OCI-LY1 (cell line): ENCODE measurements at regions not wholly inside any gene's neighbourhood (a gene's known extent, or its start where the extent isn't known, plus 50 kb on each side); places are given as distances from the start of the nearest gene placed in this dataset.
"Not testable (repeated sequence)": the region's sequence is repeated elsewhere in the genome, so short reads cannot be mapped to it uniquely, and the experiment has no call there.

ENCODE experiments used
- H2AFZ ChIP-seq: fragments of 200-600 bp; sonication (generic), shearing (Covaris generic); 2 replicates; pipeline ENCODE4 v1.6.0; 2014; ENCODE audit warnings: antibody characterized with exemption, mild to moderate bottlenecking, low read length
- H3F3A ChIP-seq: fragments of 200-600 bp; sonication (generic), shearing (Covaris generic); 2 replicates; pipeline ENCODE4 v1.6.0; 2014; ENCODE audit warnings: mild to moderate bottlenecking, antibody characterized with exemption, low read length, moderate library complexity; ENCODE audit not compliant: insufficient read depth
- H3K27ac ChIP-seq: fragments of 200-600 bp; sonication (generic); 2 replicates; pipeline ENCODE4 v1.5.1; 2014; ENCODE audit warnings: low read length, mixed run types, mild to moderate bottlenecking, low read depth; ENCODE audit not compliant: poor library complexity, severe bottlenecking
- H3K27me3 ChIP-seq: fragments of 200-600 bp; sonication (generic); 2 replicates; pipeline ENCODE4 v1.6.0; 2014; ENCODE audit warnings: antibody characterized with exemption, mild to moderate bottlenecking, low read length, moderate library complexity; ENCODE audit not compliant: insufficient read depth
- H3K36me3 ChIP-seq: fragments of 200-600 bp; sonication (generic); 2 replicates; pipeline ENCODE4 v1.6.1; 2014; ENCODE audit warnings: mild to moderate bottlenecking, antibody characterized with exemption, low read length, moderate library complexity, mixed read lengths; ENCODE audit not compliant: insufficient read depth
- H3K4me1 ChIP-seq: fragments of 200-600 bp; sonication (generic); 2 replicates; pipeline ENCODE4 v1.5.1; 2014; ENCODE audit warnings: mild to moderate bottlenecking, low read length, moderate library complexity; ENCODE audit not compliant: insufficient read depth, severe bottlenecking
- H3K4me2 ChIP-seq: fragments of 200-600 bp; sonication (generic), shearing (Covaris generic); 2 replicates; pipeline ENCODE4 v1.6.1; 2014; ENCODE audit warnings: low read length
- H3K4me3 ChIP-seq: fragments of 200-600 bp; sonication (generic); 2 replicates; pipeline ENCODE4 v1.5.1; 2014; ENCODE audit warnings: low read length, low read depth, mild to moderate bottlenecking, mixed read lengths; ENCODE audit not compliant: poor library complexity, severe bottlenecking
- H3K79me2 ChIP-seq: fragments of 200-600 bp; shearing (Covaris generic); 2 replicates; pipeline ENCODE4 v1.6.1; 2016; ENCODE audit warnings: mixed run types, low read length, mixed read lengths; ENCODE audit not compliant: insufficient read depth
- H3K9ac ChIP-seq: fragments of 200-600 bp; sonication (generic), shearing (Covaris generic); 2 replicates; pipeline ENCODE4 v1.6.1; 2014; ENCODE audit warnings: mild to moderate bottlenecking, low read length, mixed read lengths
- H3K9me2 ChIP-seq: fragments of 200-600 bp; sonication (generic), shearing (Covaris generic); 2 replicates; pipeline ENCODE4 v1.6.1; 2014; ENCODE audit warnings: low read depth, mild to moderate bottlenecking, low read length, mixed read lengths
- H3K9me3 ChIP-seq: fragments of 200-600 bp; shearing (Covaris generic); 2 replicates; pipeline ENCODE4 v1.6.1; 2014; ENCODE audit warnings: low read length, mixed read lengths
- H4K20me1 ChIP-seq: fragments of 200-600 bp; sonication (generic), shearing (Covaris generic); 2 replicates; pipeline ENCODE4 v1.6.0; 2016; ENCODE audit warnings: mild to moderate bottlenecking, low read length; ENCODE audit not compliant: insufficient read depth
- EZH2 ChIP-seq: fragments of 200-600 bp; sonication (generic), shearing (Covaris generic); IDR thresholded peaks from 2 replicates; pipeline ENCODE4 v1.8.0; 2017; ENCODE audit warnings: borderline replicate concordance, mixed run types, mild to moderate bottlenecking, antibody characterized with exemption, low read length, moderate library complexity, mixed read lengths
- TF ChIP-seq, protein P1 (sequence below): fragments of 200-600 bp; sonication (generic), shearing (Covaris generic); IDR thresholded peaks from 2 replicates; pipeline ENCODE4 v1.5.1; 2017; ENCODE audit warnings: mild to moderate bottlenecking, antibody characterized with exemption, low read length, moderate library complexity, mixed read lengths

DNA sequence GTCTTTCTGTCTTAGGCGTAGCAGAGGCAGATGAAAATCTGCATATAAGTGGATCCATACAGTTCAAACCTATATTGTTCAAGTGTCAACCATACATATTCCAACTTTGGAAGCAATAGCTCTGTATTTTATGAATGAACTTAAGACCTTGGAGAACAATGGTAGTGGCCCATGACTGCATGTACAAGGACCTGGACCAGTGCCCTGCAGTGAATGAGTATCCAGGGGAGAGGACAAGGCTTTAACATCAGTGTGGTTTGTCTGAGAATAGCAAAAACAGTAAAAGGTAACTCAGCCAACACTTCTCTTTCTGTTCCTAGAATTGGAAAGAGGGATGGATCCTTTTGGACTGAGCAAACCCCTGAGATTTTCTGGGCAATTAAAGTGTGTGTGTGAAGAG, 230.8 kb upstream of the LINC00305 start:
- Histone ChIP-seq H3F3A (no peaks in the 10 kb centered on the region), H3K9me3 (no peaks in the 10 kb centered on the region), H3K36me3 (no peaks in the 10 kb centered on the region), H3K9ac (no peak overlapping the region), H2AFZ (no peak overlapping the region), H3K27ac (no peak overlapping the region), H3K4me1 (no peaks in the 10 kb centered on the region), H3K79me2 (no peaks in the 10 kb centered on the region), H3K4me3 (no peak overlapping the region), H3K27me3 (no peaks in the 10 kb centered on the region), H4K20me1 (no peaks in the 10 kb centered on the region), H3K9me2 (no peaks in the 10 kb centered on the region), H3K4me2 (no peak overlapping the region)
- TF ChIP-seq, protein P1, sequence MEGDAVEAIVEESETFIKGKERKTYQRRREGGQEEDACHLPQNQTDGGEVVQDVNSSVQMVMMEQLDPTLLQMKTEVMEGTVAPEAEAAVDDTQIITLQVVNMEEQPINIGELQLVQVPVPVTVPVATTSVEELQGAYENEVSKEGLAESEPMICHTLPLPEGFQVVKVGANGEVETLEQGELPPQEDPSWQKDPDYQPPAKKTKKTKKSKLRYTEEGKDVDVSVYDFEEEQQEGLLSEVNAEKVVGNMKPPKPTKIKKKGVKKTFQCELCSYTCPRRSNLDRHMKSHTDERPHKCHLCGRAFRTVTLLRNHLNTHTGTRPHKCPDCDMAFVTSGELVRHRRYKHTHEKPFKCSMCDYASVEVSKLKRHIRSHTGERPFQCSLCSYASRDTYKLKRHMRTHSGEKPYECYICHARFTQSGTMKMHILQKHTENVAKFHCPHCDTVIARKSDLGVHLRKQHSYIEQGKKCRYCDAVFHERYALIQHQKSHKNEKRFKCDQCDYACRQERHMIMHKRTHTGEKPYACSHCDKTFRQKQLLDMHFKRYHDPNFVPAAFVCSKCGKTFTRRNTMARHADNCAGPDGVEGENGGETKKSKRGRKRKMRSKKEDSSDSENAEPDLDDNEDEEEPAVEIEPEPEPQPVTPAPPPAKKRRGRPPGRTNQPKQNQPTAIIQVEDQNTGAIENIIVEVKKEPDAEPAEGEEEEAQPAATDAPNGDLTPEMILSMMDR: no peak
- no peak for TF ChIP-seq EZH2

DNA sequence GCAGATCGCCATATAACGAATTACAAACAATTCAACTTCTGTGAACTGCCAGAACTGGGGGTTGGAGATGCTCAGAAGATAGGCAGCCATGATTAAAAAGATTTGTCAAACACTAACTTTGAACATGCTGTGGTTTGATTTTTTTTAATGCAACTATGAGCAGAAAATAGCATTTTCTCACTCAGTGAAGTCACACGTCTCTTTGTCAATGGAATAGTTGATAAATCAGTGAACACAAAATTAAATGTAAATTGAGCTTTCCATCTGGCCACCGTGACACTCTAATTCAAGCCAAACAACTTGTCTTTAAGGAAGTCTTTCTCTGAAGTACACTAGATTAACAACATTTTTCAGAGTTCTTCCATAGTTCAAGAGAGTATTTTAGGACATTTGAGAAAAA, 228.6 kb upstream of the LINC00305 start:
- Histone ChIP-seq H3K9ac (no peak overlapping the region), H3K79me2 (no peaks in the 10 kb centered on the region), H3K27me3 (no peaks in the 10 kb centered on the region), H3K9me3 (no peaks in the 10 kb centered on the region), H3K4me3 (no peak overlapping the region), H3F3A (no peaks in the 10 kb centered on the region), H3K27ac (no peak overlapping the region), H4K20me1 (no peaks in the 10 kb centered on the region), H2AFZ (no peak overlapping the region), H3K36me3 (no peaks in the 10 kb centered on the region), H3K4me1 (no peaks in the 10 kb centered on the region), H3K9me2 (no peaks in the 10 kb centered on the region), H3K4me2 (no peak overlapping the region)
- TF ChIP-seq, protein P1: no peak
- no peak for TF ChIP-seq EZH2

DNA sequence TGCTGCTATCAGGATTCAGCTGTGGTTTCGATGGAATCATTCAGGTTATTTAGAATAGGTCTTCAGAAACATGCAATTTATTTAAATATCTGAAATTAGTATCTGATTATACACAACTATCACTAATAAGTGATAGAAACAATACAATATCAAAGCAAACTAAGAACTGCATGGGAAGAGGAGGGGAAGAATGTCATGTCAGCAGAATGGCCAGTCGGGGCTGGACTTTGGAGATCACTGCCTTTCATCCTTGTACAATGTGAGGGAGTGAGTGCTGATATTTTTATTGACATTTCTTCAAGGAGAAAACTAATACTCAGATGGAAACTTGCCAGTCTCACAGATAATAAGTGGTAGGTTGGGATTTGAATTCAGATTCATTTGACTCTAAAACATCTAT, 224.0 kb upstream of the LINC00305 start:
- TF ChIP-seq EZH2: no peak
- TF ChIP-seq, protein P1: no peak
- no peaks in the 10 kb centered on the region for H4K20me1 ChIP-seq
- H3K9me3 ChIP-seq: no peaks in the 10 kb centered on the region
- no peak overlapping the region for H2AFZ ChIP-seq
- no peak overlapping the region for H3K27ac ChIP-seq
- no peaks in the 10 kb centered on the region for H3K79me2 ChIP-seq
- no peaks in the 10 kb centered on the region for H3F3A ChIP-seq
- no peaks in the 10 kb centered on the region for H3K9me2 ChIP-seq
- H3K4me3 ChIP-seq: no peak overlapping the region
- H3K36me3 ChIP-seq: no peaks in the 10 kb centered on the region
- H3K27me3 ChIP-seq: no peaks in the 10 kb centered on the region
- H3K4me2 ChIP-seq: no peak overlapping the region
- no peaks in the 10 kb centered on the region for H3K4me1 ChIP-seq
- H3K9ac ChIP-seq: no peak overlapping the region

DNA sequence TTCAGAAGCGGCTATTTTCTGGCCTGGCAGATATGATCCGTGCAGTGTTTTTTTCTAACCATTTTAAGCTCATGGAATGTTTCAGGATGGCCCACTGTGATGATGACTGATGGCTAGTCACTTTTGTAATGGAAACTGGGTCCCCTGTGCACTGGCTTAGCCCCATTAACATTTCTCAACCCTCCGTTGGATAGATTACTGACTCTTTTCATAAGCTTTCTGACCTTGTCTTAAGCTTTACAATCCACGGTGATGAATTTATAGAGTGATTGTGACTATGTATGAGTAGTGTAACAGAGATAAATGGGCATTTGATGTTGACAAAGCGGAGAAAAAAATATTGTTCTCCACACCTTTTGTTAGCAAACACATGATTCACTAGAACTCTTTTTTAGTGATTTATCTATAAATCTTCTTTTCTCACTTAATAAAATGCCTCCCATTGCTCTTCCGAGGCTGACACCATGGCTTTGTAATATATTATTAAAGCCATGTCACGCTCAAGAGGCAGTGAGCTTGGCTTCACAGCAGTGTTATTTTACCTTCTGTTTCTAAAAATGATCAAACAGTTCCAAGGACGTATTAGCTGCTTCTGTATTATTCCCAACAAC, 221.0 kb upstream of the LINC00305 start:
- not testable (repeated sequence) for H3K27ac ChIP-seq, H3K36me3 ChIP-seq, H2AFZ ChIP-seq, H3F3A ChIP-seq, H3K9me2 ChIP-seq, H3K79me2 ChIP-seq, H3K9me3 ChIP-seq, H3K27me3 ChIP-seq, H4K20me1 ChIP-seq, H3K4me2 ChIP-seq, H3K4me1 ChIP-seq, H3K4me3 ChIP-seq, H3K9ac ChIP-seq
